ENCODE measurements at regions not wholly inside any gene's neighbourhood (a gene's known extent, or its start where the extent isn't known, plus 50 kb on each side); places are given as distances from the start of the nearest gene placed in this dataset.
A peak's percentile ranks its signal among the peaks of the same experiment; 100 is the strongest.
"Not testable (repeated sequence)": the region's sequence is repeated elsewhere in the genome, so short reads cannot be mapped to it uniquely, and the experiment has no call there.

DNA sequence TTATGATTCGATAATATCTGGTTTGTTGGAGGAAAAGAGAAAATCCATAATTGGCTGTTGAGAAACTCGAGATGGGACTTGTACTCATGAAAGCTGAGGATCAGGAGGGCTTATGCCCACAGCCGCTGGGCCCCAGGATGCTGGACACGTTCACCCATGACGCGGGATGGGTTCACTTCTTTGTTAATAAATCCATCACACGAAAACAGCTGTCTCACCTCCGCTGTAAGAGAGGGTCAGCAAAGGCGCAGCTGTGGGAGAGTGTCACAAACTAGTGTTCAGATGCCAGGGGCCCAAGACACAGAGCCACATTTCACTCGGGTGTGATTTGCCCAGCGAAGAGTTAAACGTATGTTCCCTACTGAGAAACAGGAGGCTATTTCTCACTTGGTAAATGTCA, 315.1 kb downstream of the THBS2 start:
- no peak for DNase-seq (ENCODE audit: low read depth)

DNA sequence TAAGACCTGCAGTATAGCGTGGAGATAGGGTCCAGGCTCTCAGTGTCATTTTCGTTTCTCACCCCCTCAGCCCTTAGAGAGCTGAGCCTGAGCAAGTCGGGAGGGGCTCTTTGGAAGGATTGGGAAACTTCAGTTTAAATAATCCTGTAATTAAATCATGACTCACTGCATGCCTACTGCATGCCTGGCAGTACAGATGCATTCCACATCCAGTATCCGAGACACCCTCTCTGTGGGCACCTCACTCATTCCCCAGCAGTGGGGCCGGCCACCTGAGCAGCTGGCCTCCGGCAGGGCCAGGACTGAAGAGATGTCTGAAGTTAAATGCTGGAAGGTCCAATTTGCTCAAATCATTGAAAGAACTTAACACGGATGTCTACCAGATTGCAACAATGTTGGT, 316.6 kb downstream of the THBS2 start:
- DNase-seq (ENCODE audit: low read depth), result peak; percentile 14

DNA sequence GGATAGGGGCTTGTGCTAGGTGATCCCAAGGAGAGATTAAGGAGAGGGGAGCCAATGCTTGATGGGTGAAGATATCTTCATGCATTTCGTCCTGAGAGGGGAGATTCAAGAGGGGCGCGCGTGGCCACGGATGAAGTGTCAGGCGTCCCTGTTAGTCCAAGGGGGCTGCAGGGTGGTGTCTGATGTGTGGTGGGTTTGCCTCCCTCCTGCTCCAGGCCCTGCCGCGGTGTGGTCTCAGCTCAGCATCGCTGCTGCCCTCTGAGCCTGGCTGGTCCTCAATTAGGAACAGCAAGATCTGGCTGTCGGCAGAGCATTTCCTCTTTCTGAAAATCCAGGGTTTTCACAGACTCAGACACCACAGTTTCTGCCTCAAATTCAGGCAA, 318.0 kb downstream of the THBS2 start:
- DNase-seq (ENCODE audit: low read depth), result no peak

DNA sequence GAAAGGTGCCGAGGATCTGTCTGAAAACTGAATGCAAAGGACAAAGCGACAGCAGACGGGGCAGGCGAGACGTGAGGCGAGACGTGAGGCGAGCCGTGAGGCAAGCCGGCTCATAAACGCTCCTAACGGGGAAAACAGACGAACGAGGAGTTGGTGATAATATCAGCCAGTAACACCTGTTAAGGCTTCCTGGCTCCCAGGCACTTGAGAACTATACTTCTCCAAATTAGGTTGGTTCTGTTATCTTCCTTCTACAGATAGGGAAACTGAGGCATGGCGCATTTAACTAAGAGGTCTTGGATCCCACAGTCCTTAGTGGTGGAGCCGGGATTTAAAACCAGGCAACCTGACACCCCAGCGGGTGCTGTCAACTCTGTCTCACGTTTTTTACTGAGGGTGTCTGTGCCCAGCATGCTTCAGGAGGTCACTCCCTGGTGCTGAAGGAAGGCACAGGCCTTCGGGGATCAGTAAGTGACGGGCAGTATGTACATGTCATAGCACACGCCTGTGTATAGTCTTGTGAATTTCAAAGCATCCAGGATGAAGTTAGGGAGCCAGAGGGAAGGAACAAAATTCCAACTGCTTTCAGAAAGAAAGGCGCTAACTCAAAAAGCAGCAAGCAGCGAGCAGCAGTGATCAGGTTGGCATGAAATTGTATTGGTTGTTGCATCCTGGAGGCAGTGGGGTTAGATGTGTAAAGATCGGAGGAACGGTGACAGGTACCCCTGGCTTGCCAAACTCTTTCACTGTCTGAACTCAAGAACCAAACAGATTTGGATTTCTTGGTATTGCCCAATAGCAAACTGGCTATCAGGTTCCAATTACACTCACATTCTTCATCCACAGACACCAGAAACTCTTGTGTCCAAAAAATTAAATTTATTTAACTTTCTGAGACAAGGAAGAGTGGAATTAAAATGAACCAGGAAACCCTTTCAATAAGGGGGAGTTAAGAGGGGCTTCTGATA, 318.7 kb downstream of the THBS2 start:
- no peak for DNase-seq (ENCODE audit: low read depth)

DNA sequence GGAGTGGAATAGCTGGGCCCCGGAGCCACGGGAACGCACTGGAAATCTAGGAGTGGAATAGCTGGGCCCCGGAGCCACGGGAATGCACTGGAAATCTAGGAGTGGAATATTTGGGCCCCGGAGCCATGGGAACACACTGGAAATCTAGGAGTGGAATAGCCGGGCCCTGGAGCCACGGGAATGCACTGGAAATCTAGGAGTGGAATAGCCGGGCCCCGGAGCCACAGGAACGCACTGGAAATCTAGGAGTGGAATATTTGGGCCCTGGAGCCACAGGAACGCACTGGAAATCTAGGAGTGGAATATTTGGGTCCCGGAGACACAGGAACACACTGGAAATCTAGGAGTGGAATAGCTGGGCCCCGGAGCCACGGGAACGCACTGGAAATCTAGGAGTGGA, 321.5 kb downstream of the THBS2 start:
- DNase-seq (ENCODE audit: low read depth), result not testable (repeated sequence)

GRCh38 chr6:168931072-168931471, 322.6 kb downstream of the THBS2 start:
- DNase-seq (ENCODE audit: low read depth), result not testable (repeated sequence)

GRCh38 chr6:168929871-168930450, 323.7 kb downstream of the THBS2 start:
- DNase-seq (ENCODE audit: low read depth), result no peak

DNA sequence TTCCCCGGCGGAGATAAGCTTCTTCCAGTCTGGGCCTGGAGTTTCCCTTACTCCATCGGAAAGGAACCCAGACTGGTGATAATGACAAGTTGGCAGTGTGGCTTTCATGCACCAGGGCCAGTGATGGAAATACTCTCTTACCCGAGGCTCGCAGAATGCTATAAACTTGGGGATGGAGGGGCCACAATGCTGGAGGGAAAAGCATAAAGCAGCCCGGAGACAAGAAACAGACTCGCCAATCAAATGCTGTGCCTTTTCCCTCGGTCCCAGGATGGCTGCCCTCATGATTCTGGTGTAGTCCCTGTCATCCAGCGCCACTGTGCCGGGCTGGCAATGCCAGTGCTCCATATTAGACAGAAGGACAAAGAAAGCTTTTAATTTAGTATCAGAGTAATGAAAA, 325.6 kb downstream of the THBS2 start:
- no peak for DNase-seq (ENCODE audit: low read depth)

- no peak for DNase-seq (ENCODE audit: low read depth)
These were observed 326.6 kb downstream of the THBS2 start for GRCh38 chr6:168927026-168927425.

- DNase-seq (ENCODE audit: low read depth), result no peak
These were observed 327.3 kb downstream of the THBS2 start for GRCh38 chr6:168926306-168926705.

GRCh38 chr6:168925671-168926070, 328.0 kb downstream of the THBS2 start:
- DNase-seq (ENCODE audit: low read depth), result no peak

- DNase-seq (ENCODE audit: low read depth), result no peak
These were observed 330.5 kb downstream of the THBS2 start for GRCh38 chr6:168923171-168923570.

DNA sequence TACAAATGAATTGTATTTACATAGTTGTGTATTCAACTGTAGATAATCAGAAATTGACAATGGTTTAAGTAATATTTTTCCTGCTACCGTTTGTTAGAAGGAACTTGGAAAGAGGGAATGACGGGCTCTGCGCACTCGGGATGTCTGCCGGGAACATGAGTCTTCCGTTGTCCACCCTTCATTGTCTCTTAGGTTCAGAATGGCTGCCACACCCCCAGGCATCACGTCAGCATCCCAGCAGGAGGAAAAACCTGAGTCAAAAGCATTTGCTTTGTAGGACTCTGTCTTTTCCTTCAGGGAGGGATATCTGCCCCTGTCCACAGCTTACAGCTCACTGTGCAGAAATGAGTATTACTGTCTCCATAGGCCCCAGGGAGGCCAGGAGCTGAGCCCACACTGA, 331.2 kb downstream of the THBS2 start:
- DNase-seq (ENCODE audit: low read depth), result no peak

GRCh38 chr6:168920289-168920688, 333.4 kb downstream of the THBS2 start:
- no peak for DNase-seq (ENCODE audit: low read depth)

- no peak for DNase-seq (ENCODE audit: low read depth)
These were observed 334.0 kb downstream of the THBS2 start for GRCh38 chr6:168919470-168920179.

- DNase-seq (ENCODE audit: low read depth), result no peak
These were observed 337.0 kb downstream of the THBS2 start for GRCh38 chr6:168916576-168917211.

- no peak for DNase-seq (ENCODE audit: low read depth)
These were observed 337.8 kb downstream of the THBS2 start for GRCh38 chr6:168915855-168916254.

GRCh38 chr6:168915242-168915641, 338.4 kb downstream of the THBS2 start:
- DNase-seq (ENCODE audit: low read depth), result no peak

GRCh38 chr6:168913866-168914469, 339.7 kb downstream of the THBS2 start:
- no peak for DNase-seq (ENCODE audit: low read depth)

DNA sequence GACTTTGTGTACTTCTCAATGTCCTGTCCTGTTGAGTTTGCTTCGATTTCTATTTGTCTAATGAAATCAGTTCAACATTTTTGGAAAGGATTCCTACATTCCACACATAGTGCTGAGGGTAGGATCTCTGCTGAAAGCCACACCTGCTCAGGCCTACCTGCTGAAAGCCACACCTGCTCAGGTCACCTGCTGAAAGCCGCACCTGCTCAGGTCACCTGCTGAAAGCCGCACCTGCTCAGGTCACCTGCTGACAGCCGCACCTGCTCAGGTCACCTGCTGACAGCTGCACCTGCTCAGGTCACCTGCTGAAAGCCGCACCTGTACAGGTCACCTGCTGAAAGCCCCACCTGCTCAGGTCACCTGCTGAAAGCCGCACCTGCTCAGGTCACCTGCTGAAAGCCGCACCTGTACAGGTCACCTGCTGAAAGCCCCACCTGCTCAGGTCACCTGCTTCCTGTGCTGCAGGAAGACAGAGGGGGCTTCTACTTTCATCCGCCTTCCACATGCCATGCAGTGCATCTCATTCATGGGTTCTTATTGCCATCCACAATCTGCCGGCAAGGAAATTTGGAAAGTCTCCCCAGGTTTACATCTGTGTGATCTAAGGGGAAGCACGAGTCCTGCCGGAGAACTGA, 340.3 kb downstream of the THBS2 start:
- not testable (repeated sequence) for DNase-seq (ENCODE audit: low read depth)

DNA sequence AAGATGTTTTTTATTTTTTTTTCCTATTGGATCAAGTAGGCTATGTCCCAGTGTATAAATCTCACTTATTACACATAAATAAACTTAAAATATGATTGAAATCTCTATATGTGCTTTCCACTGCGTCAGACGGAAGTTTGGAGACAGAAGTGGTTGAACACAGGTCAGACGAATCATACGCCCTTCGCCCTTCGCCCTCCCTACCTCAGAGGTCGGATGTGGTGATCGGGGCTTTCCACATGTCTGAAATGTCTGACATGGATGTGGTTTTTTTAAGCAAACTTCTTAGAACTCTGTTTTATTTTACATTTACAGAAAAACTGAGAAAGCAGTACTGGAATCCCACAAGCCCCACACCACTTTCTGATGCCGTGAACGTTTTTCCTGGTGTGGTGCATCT, 344.4 kb downstream of the THBS2 start:
- DNase-seq (ENCODE audit: low read depth), result no peak
